Memory B cell (primary cell): ENCODE measurements at regions not wholly inside any gene's neighbourhood (a gene's known extent, or its start where the extent isn't known, plus 50 kb on each side); places are given as distances from the start of the nearest gene placed in this dataset.

Experiments
- ATAC-seq: fragments of 150-1000 bp; cut with Tn5 transposase; 2 replicates; pipeline ENCODE4 v1.10.0; 2021; ENCODE audit warnings: low read depth, mild to moderate bottlenecking, moderate library complexity
- DNase-seq, 2 donors: peaks; one replicate each; pipeline ENCODE4 v3.0.0; 2022; ENCODE audit warnings: low spot score in 2 of 2
- H3K27ac Mint-ChIP-seq: one replicate; pipeline ENCODE4 v1.8.0; 2022; ENCODE audit warnings: mild to moderate bottlenecking, moderate library complexity, mixed read lengths
- H3K27me3 Mint-ChIP-seq: one replicate; pipeline ENCODE4 v1.8.0; 2022; ENCODE audit warnings: mixed read lengths
- H3K36me3 Mint-ChIP-seq: one replicate; pipeline ENCODE4 v1.8.0; 2022; ENCODE audit warnings: mild to moderate bottlenecking, mixed read lengths
- H3K4me1 Mint-ChIP-seq: one replicate; pipeline ENCODE4 v1.8.0; 2022; ENCODE audit warnings: mixed read lengths
- H3K4me3 Mint-ChIP-seq: one replicate; pipeline ENCODE4 v1.8.0; 2022; ENCODE audit warnings: mild to moderate bottlenecking, moderate library complexity, mixed read lengths
- H3K9me3 Mint-ChIP-seq: one replicate; pipeline ENCODE4 v1.8.0; 2022; ENCODE audit warnings: mixed read lengths

DNA sequence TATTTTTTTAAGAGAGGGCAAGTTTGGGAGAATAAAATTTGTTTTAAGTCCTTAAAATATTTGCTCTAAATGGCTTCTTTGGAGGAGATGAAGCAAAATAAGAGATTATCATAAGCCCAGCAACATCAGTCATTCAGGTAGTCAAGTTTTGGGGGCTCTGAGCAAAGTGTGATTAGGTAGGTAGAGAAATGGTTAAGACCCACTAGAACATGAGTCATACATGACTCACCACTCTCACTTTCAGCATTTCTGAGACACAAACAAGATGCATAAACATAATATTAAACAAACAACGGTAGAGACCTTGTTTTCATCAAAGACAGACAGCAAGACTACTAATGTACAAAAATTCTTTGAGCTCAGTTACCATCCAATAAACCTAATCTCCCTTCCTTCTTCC lies 272.2 kb downstream of the LMO4 start:
- no peak overlapping the region for H3K4me3 Mint-ChIP-seq

DNA sequence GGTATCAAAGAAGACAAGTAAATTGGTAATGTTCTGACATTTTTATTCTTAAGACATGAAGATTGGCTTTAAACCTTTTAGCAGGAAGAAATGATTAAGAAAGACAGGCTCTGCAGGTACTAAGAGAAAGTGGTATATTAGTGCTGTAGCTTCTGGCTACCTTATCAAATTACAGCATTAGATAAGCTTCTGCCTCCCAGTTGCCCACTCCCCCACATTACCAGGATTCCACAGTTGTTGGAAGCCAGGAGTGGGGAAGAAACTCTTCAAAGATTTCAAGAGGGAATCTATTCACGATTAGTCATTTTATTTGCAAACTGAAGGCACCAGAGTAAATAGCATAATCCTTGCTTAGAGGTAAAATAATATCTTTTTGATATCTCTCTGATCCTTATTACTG lies 274.9 kb downstream of the LMO4 start:
- H3K9me3 Mint-ChIP-seq: no peaks in the 10 kb centered on the region

More for the DNA sequence above, 272.2 kb downstream of the LMO4 start:
- Mint-ChIP-seq H3K9me3 (no peaks in the 10 kb centered on the region), H3K36me3 (no peaks in the 10 kb centered on the region), H3K27ac (no peak overlapping the region), H3K27me3 (no peaks in the 10 kb centered on the region), H3K4me1 (peaks cover 5% of the 10 kb centered on the region)
- ATAC-seq: no peak
- no peak for DNase-seq

DNA sequence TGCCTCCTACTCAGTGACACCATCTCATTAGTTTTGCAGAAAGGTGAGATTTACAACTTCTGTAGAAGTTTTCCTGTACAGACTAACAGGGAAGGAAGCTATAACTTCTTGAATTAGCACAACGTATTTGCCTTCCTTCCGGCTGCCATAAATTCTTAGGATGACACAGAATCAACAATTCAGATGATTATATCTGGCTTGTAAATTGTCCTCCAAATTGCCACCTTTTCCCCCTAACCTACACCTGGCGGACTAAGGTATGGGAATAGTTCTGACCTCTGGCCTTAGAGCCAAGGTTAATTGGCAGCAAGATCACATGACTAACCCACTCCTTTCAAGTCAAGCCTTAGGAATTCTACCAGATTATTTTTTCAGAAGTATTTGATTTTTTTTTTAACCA lies 284.3 kb downstream of the LMO4 start:
- no peak overlapping the region for H3K4me3 Mint-ChIP-seq
- no peaks in the 10 kb centered on the region for H3K27me3 Mint-ChIP-seq
- DNase-seq (no peak), ATAC-seq (no peak)
- H3K4me1 Mint-ChIP-seq: peaks cover 2% of the 10 kb centered on the region
- H3K36me3 Mint-ChIP-seq: no peaks in the 10 kb centered on the region
- H3K27ac Mint-ChIP-seq: no peak overlapping the region
- no peaks in the 10 kb centered on the region for H3K9me3 Mint-ChIP-seq

More for the DNA sequence above, 274.9 kb downstream of the LMO4 start:
- ATAC-seq (no peak), DNase-seq (no peak)
- Mint-ChIP-seq H3K4me1 (peaks cover 5% of the 10 kb centered on the region), H3K27ac (no peak overlapping the region), H3K27me3 (no peaks in the 10 kb centered on the region), H3K36me3 (no peaks in the 10 kb centered on the region), H3K4me3 (no peak overlapping the region)

DNA sequence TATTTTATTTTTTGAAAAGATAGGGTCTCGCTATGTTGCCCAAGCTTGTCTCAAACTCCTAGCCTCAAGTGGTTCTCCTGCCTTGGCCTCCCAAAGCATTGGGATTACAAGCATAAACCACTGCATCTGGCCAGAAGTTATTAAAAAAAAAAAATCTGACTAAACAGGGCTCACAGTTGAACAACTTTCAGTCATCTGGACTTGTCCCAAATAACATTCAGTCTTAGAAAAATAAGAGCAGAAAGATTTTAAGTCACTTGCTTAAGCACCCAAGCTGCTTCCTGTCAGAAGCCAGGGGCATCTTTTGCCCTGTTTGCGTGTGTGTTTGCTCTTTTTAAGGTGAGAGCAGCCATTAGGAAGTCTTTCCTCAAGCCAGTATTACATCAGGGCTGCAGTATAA lies 286.8 kb downstream of the LMO4 start:
- Mint-ChIP-seq H3K27me3 (no peaks in the 10 kb centered on the region), H3K27ac (no peak overlapping the region), H3K4me1 (peaks cover 2% of the 10 kb centered on the region), H3K36me3 (peaks cover 3% of the 10 kb centered on the region), H3K4me3 (no peak overlapping the region), H3K9me3 (peaks cover 2% of the 10 kb centered on the region)
- DNase-seq (no peak), ATAC-seq (no peak)

DNA sequence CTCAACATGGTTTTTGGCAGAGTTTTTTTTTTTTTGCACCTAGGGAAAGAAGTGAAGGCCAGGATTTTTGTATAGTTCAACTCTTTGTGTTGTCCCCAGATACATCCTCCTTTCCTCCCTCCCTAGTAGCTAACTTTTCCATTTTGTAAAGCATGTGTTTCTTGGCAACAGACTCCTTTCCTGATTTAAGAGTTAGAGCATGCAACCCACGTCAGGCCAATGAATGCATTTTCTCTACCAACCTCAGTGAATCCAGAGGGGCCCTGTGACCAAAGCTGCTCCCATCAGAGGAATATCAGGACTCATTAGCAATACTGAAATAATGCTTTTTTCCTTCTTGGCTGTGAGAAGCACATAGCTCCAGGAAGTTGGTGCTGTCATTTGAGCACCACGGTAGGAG lies 287.2 kb downstream of the LMO4 start:
- ATAC-seq (no peak), DNase-seq (no peak)
- Mint-ChIP-seq H3K27ac (no peak overlapping the region), H3K4me1 (peaks cover 2% of the 10 kb centered on the region), H3K27me3 (no peaks in the 10 kb centered on the region), H3K4me3 (no peak overlapping the region), H3K36me3 (peaks cover 3% of the 10 kb centered on the region), H3K9me3 (peaks cover 2% of the 10 kb centered on the region)

DNA sequence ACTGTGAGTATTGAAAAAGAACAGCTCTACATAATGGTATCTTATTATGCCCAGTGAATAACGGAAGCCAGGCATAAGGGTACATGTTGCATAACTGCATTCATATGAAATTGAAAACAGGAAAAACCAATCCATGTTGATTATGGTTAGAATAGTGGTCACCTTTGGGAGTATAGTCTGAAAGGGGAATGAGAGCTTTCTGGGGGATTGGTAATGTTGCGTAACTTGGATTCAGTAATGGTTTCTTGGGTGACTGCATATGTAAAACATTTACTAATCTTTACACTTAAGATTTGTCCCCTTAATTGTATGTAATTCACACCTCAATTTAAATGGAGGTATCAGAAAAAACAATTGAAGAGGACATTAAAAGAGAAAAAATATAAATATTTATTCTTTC lies 292.1 kb downstream of the LMO4 start:
- Mint-ChIP-seq H3K9me3 (peaks cover 2% of the 10 kb centered on the region), H3K4me3 (no peak overlapping the region), H3K4me1 (no peaks in the 10 kb centered on the region), H3K27me3 (no peaks in the 10 kb centered on the region), H3K36me3 (peaks cover 3% of the 10 kb centered on the region), H3K27ac (no peak overlapping the region)
- no peak for DNase-seq
- ATAC-seq: no peak

DNA sequence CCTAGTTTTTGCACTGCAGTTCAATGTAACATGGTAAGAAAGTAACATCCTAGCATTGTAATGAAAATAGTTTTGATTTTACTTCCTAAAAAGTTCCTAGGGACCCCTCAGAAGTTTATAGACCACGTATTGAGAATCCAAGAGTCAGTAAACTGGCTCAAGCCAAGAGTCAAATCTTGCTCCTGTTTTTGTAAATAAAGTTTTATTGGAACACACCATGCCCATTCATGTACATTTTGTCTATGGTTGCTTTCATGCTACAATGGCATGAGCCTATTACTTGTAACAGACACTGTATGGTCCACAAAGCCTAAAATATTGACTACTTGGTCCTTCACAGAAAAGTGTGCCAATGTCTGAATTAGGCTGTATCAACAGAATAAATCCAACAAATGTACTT lies 301.0 kb downstream of the LMO4 start:
- no peak for ATAC-seq
- no peak overlapping the region for H3K27ac Mint-ChIP-seq
- no peak overlapping the region for H3K4me3 Mint-ChIP-seq
- no peaks in the 10 kb centered on the region for H3K27me3 Mint-ChIP-seq
- no peak for DNase-seq
- H3K36me3 Mint-ChIP-seq: no peaks in the 10 kb centered on the region
- no peaks in the 10 kb centered on the region for H3K4me1 Mint-ChIP-seq
- H3K9me3 Mint-ChIP-seq: peaks cover 2% of the 10 kb centered on the region

DNA sequence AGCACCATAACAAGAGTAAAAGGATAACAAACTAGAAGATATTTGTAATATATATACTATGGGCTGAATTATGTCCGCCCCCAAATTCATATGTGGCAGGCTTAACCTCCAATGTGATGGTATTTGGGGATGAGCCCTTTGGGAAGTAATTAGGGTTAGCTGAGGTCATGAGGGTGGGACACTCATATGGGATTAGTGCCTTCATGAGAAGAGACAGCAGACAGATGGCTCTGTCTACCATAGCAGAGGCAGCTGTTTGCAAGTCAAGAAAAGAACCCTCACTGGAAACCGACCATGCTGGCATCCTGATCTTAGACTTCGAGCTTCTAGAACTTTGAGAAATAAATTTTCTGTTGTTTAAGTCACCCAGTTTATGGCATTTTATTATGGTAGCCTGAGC lies 303.6 kb downstream of the LMO4 start:
- no peak for ATAC-seq
- Mint-ChIP-seq H3K27me3 (no peaks in the 10 kb centered on the region), H3K4me3 (no peak overlapping the region), H3K9me3 (peaks cover 2% of the 10 kb centered on the region), H3K4me1 (no peaks in the 10 kb centered on the region), H3K27ac (no peak overlapping the region), H3K36me3 (no peaks in the 10 kb centered on the region)
- DNase-seq: no peak

DNA sequence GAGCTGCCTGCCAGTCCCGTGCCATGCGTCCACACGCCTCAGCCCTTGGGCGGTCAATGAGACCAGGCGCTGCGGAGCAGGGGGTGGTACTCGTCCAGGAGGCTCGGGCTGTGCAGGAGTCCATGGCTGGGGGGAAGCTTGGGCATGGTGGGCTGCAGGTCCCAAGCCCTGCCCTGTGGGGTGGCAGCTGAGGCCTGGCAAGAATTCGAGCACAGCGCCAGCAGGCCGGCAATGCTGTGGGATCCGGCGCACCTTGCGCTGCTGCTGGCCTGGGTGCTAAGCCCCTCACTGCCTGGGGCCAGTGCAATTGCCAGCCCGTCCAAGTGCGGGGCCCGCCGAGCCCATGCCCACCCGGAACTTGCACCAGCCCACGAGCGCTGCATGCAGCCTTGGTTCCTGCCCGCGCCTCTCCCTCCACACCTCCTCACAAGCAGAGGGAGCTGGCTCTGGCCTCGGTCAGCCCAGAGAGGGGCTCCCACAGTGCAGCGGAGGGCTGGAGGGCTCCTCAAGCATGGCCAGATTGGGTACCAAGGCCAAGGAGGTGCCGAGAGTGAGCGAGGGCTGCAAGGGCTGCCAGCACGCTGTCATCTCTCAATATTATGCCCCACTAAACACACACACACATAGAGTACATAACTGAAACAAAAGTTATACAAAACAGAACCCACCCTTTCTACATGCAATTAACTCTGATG lies 307.7 kb downstream of the LMO4 start:
- peaks cover 8% of the 10 kb centered on the region for H3K4me1 Mint-ChIP-seq
- DNase-seq (no peak), ATAC-seq (no peak)
- no peaks in the 10 kb centered on the region for H3K36me3 Mint-ChIP-seq
- no peaks in the 10 kb centered on the region for H3K27me3 Mint-ChIP-seq
- H3K4me3 Mint-ChIP-seq: no peak overlapping the region
- peaks cover 2% of the 10 kb centered on the region for H3K9me3 Mint-ChIP-seq
- no peak overlapping the region for H3K27ac Mint-ChIP-seq

DNA sequence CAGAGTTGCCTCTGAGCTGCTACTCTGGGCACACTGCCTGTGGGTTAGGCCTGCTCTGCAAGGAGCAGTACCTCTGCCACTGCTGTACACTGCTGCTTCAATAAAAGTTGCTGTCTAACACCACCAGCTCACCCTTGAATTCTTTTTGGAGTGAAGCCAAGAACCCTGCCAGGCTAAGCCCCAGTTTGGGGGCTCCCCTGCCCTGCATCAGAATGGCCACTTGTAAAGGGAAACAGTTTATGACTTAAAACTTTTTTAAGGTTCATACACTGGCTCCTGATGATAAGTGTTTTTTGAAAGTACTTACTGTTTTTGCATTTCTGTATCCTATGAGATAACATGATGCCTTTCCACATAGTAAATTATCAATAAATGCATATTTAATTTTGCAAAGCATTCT lies 310.0 kb downstream of the LMO4 start:
- ATAC-seq (no peak), DNase-seq (no peak)
- Mint-ChIP-seq H3K9me3 (no peaks in the 10 kb centered on the region), H3K4me1 (peaks cover 8% of the 10 kb centered on the region), H3K36me3 (no peaks in the 10 kb centered on the region), H3K27me3 (no peaks in the 10 kb centered on the region), H3K27ac (peak overlapping the region; percentile 24), H3K4me3 (no peak overlapping the region)

DNA sequence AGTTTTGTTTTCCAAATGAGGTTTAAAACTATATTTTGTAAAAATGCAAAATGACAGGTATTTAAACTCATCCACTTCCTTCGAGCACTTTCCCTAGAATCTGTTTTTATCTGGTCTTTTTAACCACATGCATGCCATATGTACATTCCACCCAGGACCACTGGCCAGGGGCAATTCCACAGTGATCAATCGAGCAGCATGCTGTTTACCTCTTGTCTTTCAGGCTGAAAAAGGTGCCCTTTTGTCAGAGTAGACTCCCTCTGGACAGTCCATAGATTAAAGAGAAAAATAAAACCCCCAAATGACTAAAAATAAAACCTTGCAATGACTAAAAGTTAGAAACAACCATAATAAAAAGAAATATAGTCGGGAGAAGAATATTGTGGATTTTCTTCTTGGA lies 313.3 kb downstream of the LMO4 start:
- Mint-ChIP-seq H3K4me3 (no peak overlapping the region), H3K9me3 (no peaks in the 10 kb centered on the region), H3K4me1 (peaks cover 8% of the 10 kb centered on the region), H3K27ac (no peak overlapping the region), H3K36me3 (no peaks in the 10 kb centered on the region), H3K27me3 (no peaks in the 10 kb centered on the region)
- DNase-seq (no peak), ATAC-seq (no peak)

DNA sequence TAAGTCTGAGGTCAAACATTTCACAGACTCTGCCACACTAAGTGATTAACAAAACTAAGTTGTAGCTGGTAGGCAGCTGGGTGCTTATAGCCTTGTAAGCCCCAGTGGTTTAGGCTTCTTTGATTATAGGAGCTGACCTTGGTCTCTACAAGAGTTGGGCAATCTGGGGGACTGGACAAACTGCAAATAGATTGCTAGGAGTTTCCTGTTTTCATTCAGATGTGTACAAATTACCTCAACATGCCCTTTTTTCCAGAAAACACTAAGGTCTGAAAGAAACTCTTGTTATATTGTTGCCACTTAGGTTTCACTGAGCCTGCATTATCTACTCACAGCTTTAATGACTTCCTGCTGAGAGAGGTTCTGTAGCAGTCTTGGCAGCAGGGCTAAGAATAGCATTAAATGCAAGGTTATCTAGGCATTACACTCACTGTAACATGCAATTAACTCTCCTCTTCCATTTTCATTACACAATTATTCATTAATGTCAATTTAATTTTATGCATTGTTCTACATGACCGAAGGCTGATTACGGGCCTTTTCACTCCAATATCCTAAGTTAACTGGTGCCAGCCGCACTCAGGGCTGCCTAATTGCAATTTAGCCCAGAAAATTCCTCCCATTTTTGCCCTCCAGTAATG lies 314.0 kb downstream of the LMO4 start:
- H3K4me3 Mint-ChIP-seq: no peak overlapping the region
- H3K27me3 Mint-ChIP-seq: no peaks in the 10 kb centered on the region
- H3K9me3 Mint-ChIP-seq: no peaks in the 10 kb centered on the region
- H3K4me1 Mint-ChIP-seq: peaks cover 8% of the 10 kb centered on the region
- H3K27ac Mint-ChIP-seq: no peak overlapping the region
- no peaks in the 10 kb centered on the region for H3K36me3 Mint-ChIP-seq
- no peak for DNase-seq
- no peak for ATAC-seq

DNA sequence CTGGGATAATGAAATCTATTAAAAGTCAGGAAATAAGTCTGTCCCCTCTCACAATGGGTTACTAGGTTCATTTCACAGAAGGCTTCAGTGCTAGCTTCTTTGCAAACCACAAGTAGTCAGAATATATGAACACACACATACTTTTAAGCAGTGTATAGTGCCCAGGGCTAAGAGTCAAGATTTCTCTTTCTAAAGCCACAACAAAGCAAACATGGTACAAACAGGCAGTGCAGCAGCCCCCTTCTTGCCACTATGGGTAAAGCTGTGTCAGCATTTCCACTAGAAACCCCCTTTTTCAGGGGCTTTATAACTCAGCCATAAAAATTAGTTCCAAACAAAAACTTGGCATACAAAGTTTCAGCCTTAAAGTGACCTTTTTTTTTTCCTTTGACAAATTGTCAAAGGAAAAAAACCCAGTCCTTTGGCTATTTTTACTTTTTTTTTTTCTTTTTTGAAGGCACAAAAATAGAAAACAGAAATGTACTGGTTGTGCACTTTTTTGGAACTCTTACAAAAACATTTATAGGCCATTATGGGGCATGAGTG lies 315.4 kb downstream of the LMO4 start:
- H3K36me3 Mint-ChIP-seq: no peaks in the 10 kb centered on the region
- no peaks in the 10 kb centered on the region for H3K9me3 Mint-ChIP-seq
- H3K27me3 Mint-ChIP-seq: no peaks in the 10 kb centered on the region
- no peaks in the 10 kb centered on the region for H3K4me1 Mint-ChIP-seq
- H3K27ac Mint-ChIP-seq: no peak overlapping the region
- DNase-seq: no peak
- ATAC-seq: no peak
- H3K4me3 Mint-ChIP-seq: no peak overlapping the region

DNA sequence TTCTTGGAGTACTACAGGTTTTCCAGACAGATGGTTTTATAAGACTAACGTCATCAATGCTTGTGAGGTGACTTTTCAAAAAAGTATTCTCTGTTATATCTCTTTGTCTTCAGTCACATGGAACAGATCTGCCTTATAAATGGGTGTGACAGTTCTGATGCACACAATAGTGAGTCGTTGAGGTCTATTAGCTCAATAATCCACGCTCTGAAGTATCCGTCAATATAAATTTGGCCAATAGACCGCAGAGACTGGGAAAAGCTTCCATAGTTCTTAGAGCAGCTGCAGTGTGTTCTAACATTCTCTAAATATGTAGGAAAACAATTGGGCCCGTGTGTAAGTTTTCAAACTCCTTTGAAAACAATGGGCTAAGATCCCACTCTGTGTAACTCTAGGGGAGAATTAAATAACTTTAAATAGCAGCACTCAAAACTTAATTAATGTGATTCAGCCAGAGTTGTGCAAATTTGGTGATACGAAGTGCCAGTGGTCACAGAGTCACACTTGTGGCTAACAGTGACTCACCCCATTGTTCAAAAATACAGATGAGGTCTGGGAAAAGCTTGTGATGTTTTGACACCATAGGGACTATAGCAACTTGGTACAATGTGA lies 316.0 kb downstream of the LMO4 start:
- Mint-ChIP-seq H3K36me3 (no peaks in the 10 kb centered on the region), H3K4me3 (no peak overlapping the region), H3K27ac (no peak overlapping the region), H3K9me3 (no peaks in the 10 kb centered on the region), H3K4me1 (no peaks in the 10 kb centered on the region), H3K27me3 (no peaks in the 10 kb centered on the region)
- DNase-seq: no peak
- ATAC-seq: no peak
